ENCODE measurements at regions not wholly inside any gene's neighbourhood (a gene's known extent, or its start where the extent isn't known, plus 50 kb on each side); places are given as distances from the start of the nearest gene placed in this dataset.

- TF ChIP-seq, protein P1, sequence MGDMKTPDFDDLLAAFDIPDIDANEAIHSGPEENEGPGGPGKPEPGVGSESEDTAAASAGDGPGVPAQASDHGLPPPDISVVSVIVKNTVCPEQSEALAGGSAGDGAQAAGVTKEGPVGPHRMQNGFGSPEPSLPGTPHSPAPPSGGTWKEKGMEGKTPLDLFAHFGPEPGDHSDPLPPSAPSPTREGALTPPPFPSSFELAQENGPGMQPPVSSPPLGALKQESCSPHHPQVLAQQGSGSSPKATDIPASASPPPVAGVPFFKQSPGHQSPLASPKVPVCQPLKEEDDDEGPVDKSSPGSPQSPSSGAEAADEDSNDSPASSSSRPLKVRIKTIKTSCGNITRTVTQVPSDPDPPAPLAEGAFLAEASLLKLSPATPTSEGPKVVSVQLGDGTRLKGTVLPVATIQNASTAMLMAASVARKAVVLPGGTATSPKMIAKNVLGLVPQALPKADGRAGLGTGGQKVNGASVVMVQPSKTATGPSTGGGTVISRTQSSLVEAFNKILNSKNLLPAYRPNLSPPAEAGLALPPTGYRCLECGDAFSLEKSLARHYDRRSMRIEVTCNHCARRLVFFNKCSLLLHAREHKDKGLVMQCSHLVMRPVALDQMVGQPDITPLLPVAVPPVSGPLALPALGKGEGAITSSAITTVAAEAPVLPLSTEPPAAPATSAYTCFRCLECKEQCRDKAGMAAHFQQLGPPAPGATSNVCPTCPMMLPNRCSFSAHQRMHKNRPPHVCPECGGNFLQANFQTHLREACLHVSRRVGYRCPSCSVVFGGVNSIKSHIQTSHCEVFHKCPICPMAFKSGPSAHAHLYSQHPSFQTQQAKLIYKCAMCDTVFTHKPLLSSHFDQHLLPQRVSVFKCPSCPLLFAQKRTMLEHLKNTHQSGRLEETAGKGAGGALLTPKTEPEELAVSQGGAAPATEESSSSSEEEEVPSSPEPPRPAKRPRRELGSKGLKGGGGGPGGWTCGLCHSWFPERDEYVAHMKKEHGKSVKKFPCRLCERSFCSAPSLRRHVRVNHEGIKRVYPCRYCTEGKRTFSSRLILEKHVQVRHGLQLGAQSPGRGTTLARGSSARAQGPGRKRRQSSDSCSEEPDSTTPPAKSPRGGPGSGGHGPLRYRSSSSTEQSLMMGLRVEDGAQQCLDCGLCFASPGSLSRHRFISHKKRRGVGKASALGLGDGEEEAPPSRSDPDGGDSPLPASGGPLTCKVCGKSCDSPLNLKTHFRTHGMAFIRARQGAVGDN (IDR thresholded peaks at IDR 0.05): no peak
- no peak for TF ChIP-seq NFYA (IDR thresholded peaks at IDR 0.05; ENCODE audit: borderline replicate concordance, low read depth, low read length)
These were observed 184.4 kb upstream of the CCL2 start (continued) for GRCh38 chr17:34070712-34071111.

DNA sequence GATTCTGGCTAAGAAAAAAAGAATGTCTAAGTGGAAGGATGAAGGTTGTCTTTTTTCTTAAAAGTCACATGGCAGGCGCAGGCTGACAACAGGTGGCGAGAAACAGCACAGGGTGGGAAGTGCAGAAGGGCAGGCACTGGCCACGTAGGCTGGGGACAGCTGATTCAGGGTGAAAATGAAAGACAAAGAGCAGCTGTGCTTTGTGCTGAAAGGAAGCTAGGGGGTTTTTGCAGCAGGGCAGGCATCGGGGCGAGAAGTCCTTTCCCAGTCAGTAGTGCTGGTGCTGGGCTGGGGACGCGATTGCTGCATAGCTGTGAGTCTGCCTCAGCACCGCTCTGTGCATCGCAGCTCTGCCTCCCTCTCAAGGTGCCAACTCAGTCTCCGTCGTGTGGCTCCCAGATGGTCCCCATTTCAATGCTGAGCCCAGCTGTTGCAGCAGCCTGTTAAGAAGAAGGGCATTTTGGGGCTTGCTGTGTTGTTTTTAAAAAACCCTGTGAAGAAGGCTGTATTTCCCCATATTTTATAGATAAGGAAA lies 183.1 kb upstream of the CCL2 start:
- Histone ChIP-seq H3K36me3 (ENCODE audit: control insufficient read depth in 2 of 2, insufficient read depth in 2 of 2, low read length in 1 of 2) (no peaks in the 10 kb centered on the region), H3K79me2 (ENCODE audit: control insufficient read depth, insufficient read depth, low read length) (no peaks in the 10 kb centered on the region), H3K9ac (ENCODE audit: control insufficient read depth, insufficient read depth, low read length) (no peak overlapping the region), H2AFZ (ENCODE audit: control insufficient read depth, low read depth, low read length) (no peak overlapping the region), H4K20me1 (ENCODE audit: control insufficient read depth, insufficient read depth) (no peaks in the 10 kb centered on the region), H3K27ac (ENCODE audit: control insufficient read depth, insufficient read depth) (no peak overlapping the region), H3K27me3 (replicated peaks in 1 of 2; ENCODE audit: control insufficient read depth in 2 of 2, insufficient read depth in 2 of 2, low read length in 1 of 2) (no peaks in the 10 kb centered on the region; a peak in 1 of 4 replicates), H3K9me3 (replicated peaks; ENCODE audit: control insufficient read depth, insufficient read depth, low read length) (no peaks in the 10 kb centered on the region), H3K4me1 (ENCODE audit: control insufficient read depth, insufficient read depth, low read length) (no peaks in the 10 kb centered on the region), H3K4me2 (ENCODE audit: control insufficient read depth, insufficient read depth) (no peak overlapping the region), H3K4me3 (no peak overlapping the region)
- ATAC-seq (no peak), DNase-seq (ENCODE audit: low read depth, low spot score) (no peak), FAIRE-seq (no peak)
- BruUV-seq (replicated peaks): no TSS peak
- ChIA-PET POLR2A (no interaction called here), SMC1A (ENCODE audit: uncharacterized antibody, unreplicated experiment) (no interaction called here), CTCF (no interaction called here), RAD21 (ENCODE audit: unreplicated experiment) (no interaction called here)
- WGBS (ENCODE audit: insufficient coverage, insufficient replicate concordance, low lambda C conversion rate, missing lambda C conversion rate): 57% methylated on average over 11 of the region's 11 CpGs
- in situ Hi-C loops (cut with MboI): no loop called here
- intact Hi-C loops (cut with micrococcal nuclease; ENCODE audit: unreplicated experiment): no loop called here
- no peak for TF ChIP-seq RAD21 (IDR thresholded peaks at IDR 0.05; ENCODE audit: insufficient read depth, low read depth, low read length)
- TF ChIP-seq SREBF2 (IDR thresholded peaks at IDR 0.05; ENCODE audit: low read length): no peak
- no peak for TF ChIP-seq NRF1 (conservative IDR thresholded peaks at IDR 0.05; ENCODE audit: low read depth, low read length)
- no peak for TF ChIP-seq E4F1 (IDR thresholded peaks at IDR 0.05; ENCODE audit: borderline replicate concordance, partially characterized antibody)
- TF ChIP-seq, protein P2, sequence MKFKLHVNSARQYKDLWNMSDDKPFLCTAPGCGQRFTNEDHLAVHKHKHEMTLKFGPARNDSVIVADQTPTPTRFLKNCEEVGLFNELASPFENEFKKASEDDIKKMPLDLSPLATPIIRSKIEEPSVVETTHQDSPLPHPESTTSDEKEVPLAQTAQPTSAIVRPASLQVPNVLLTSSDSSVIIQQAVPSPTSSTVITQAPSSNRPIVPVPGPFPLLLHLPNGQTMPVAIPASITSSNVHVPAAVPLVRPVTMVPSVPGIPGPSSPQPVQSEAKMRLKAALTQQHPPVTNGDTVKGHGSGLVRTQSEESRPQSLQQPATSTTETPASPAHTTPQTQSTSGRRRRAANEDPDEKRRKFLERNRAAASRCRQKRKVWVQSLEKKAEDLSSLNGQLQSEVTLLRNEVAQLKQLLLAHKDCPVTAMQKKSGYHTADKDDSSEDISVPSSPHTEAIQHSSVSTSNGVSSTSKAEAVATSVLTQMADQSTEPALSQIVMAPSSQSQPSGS (IDR thresholded peaks at IDR 0.05; ENCODE audit: low read length): no peak
- TF ChIP-seq MTA3 (IDR thresholded peaks at IDR 0.05; ENCODE audit: borderline replicate concordance, low read length): no peak
- no peak for TF ChIP-seq CEBPZ (IDR thresholded peaks at IDR 0.05; ENCODE audit: low read depth, low read length)
- no peak for TF ChIP-seq WRNIP1 (IDR thresholded peaks at IDR 0.05; ENCODE audit: borderline replicate concordance, low read depth, low read length)
- TF ChIP-seq CHD1 (IDR thresholded peaks at IDR 0.05; ENCODE audit: low read depth, low read length): no peak

All from GM12878 (cell line).